Spleen (tissue), 7 donors: ENCODE measurements at regions not wholly inside any gene's neighbourhood (a gene's known extent, or its start where the extent isn't known, plus 50 kb on each side); places are given as distances from the start of the nearest gene placed in this dataset.

Experiments
- CTCF ChIP-seq, 11 experiments: fragments of 200-600 bp in 7 of 11; fragments of 450-650 bp in 4 of 11; sonication (generic) in 4 of 11; IDR thresholded peaks in 8 of 11; conservative IDR thresholded peaks in 3 of 11; 1 replicate in 7 of 11; 2 replicates in 4 of 11; pipeline versions ENCODE4 v1.4.0 to v1.8.0; 2016 to 2021; ENCODE audit warnings: antibody characterized with exemption in 11 of 11, inconsistent platforms in 4 of 11, mild to moderate bottlenecking in 1 of 11
- POLR2A ChIP-seq, 3 donors: fragments of 450-650 bp; IDR thresholded peaks; one replicate each; pipeline ENCODE4 v1.5.1; 2017; ENCODE audit warnings: antibody characterized with exemption in 3 of 3, mild to moderate bottlenecking in 1 of 3
- donor health status: DM: no; HTN: no; CAD: no; lungs with moderate emphysema.
- donor health status: DM: no; HTN: no; CAD: no.
- donor health status: DM: no; HTN: no; CAD: no.

- TF ChIP-seq CTCF (IDR thresholded peaks at IDR 0.05 in 8 of 11, conservative IDR thresholded peaks at IDR 0.05 in 3 of 11) (no peak), POLR2A (IDR thresholded peaks at IDR 0.05) (no peak)
Observed at GRCh38 chr5:5055712-5056111, 84.4 kb upstream of the ADAMTS16 start.
